ENCODE measurements at regions not wholly inside any gene's neighbourhood (a gene's known extent, or its start where the extent isn't known, plus 50 kb on each side); places are given as distances from the start of the nearest gene placed in this dataset.

DNA sequence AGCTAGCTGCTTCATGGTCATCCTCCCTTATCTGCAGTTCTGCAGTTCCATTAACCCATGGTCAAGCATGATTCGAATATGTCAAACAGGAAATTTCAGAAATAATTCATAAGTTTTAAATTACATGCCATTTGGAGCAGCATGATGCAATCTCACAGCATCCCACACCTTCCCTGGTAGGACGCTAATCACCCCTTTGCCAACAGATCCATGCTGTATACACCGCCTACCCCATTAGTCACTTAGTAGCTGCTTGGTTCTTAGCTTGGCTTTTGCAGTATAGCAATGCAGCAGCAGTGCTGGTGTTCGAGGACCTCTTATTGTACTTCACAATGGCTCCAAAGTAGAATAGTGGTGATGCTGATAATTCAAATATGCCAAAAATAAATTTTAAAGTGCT is 739.7 kb upstream of the CDH9 start:
- Histone ChIP-seq H2BK5ac (ENCODE audit: low read depth, low read length, poor library complexity) (no peak overlapping the region), H3K27ac (ENCODE audit: low read depth, low read length) (no peak overlapping the region), H3K23ac (ENCODE audit: low read length) (no peak overlapping the region), H3K9me3 (ENCODE audit: insufficient read depth, low read depth, low read length) (no peaks in the 10 kb centered on the region), H2BK12ac (ENCODE audit: low read length) (no peak overlapping the region), H3K79me1 (ENCODE audit: low read length) (no peaks in the 10 kb centered on the region), H3K4me2 (ENCODE audit: low read length) (no peak overlapping the region), H3K14ac (ENCODE audit: low read length) (no peak overlapping the region), H3K9ac (ENCODE audit: low read length) (no peak overlapping the region), H3K79me2 (ENCODE audit: control insufficient read depth, insufficient read depth, low read length, poor library complexity) (no peaks in the 10 kb centered on the region), H2AFZ (ENCODE audit: insufficient read depth, low read length, poor library complexity) (no peak overlapping the region), H3K4me1 (ENCODE audit: control insufficient read depth in 1 of 2, insufficient read depth in 2 of 2, low read length in 2 of 2) (no peaks in the 10 kb centered on the region), H3K4ac (ENCODE audit: low read depth, low read length) (no peak overlapping the region), H3K18ac (ENCODE audit: low read length) (no peak overlapping the region), H2BK120ac (ENCODE audit: insufficient read depth, low read length, poor library complexity) (no peak overlapping the region), H2AK5ac (ENCODE audit: low read length) (no peak overlapping the region), H4K12ac (ENCODE audit: low read depth, low read length) (no peak overlapping the region), H3K27me3 (ENCODE audit: insufficient read depth, low read length) (no peaks in the 10 kb centered on the region), H4K91ac (ENCODE audit: low read depth, low read length) (no peak overlapping the region), H3K36me3 (ENCODE audit: control insufficient read depth in 1 of 2, insufficient read depth in 2 of 2, low read length in 2 of 2) (no peaks in the 10 kb centered on the region), H3K4me3 (ENCODE audit: low read depth, low read length) (no peak overlapping the region), H4K8ac (ENCODE audit: low read depth, low read length) (no peak overlapping the region)
- DNase-seq, result no peak
- no CpG with 5 or more reads among the region's 4 CpGs for WGBS (ENCODE audit: extremely low coverage, insufficient coverage, insufficient read length)

DNA sequence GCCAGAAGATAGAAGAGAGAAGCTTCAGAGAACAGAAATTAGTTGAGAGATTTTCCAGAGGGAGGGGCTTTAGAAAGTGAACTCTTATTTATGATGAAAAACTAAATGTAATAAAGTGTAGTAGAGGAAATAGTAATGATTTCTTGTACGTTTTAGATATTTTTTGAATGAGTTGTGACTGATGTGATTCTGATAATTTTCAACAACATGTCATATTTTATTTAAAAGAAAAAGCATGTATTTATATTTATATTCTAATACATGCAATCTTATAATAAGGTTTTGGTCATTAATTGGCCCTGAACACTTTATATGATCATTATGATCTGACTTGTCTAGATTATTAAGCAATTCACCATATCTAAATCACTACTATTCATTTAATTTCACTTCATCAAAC is 735.2 kb upstream of the CDH9 start:
- H3K4me3 ChIP-seq (ENCODE audit: low read depth, low read length), result no peak overlapping the region
- no peaks in the 10 kb centered on the region for H3K79me1 ChIP-seq (ENCODE audit: low read length)
- no peaks in the 10 kb centered on the region for H3K36me3 ChIP-seq (ENCODE audit: control insufficient read depth in 1 of 2, insufficient read depth in 2 of 2, low read length in 2 of 2)
- H4K8ac ChIP-seq (ENCODE audit: low read depth, low read length), result no peak overlapping the region
- no peak for DNase-seq
- H2AFZ ChIP-seq (ENCODE audit: insufficient read depth, low read length, poor library complexity), result no peak overlapping the region
- no peak overlapping the region for H4K12ac ChIP-seq (ENCODE audit: low read depth, low read length)
- H3K4me1 ChIP-seq (ENCODE audit: control insufficient read depth in 1 of 2, insufficient read depth in 2 of 2, low read length in 2 of 2), result no peaks in the 10 kb centered on the region
- H3K9ac ChIP-seq (ENCODE audit: low read length), result no peak overlapping the region
- H3K79me2 ChIP-seq (ENCODE audit: control insufficient read depth, insufficient read depth, low read length, poor library complexity), result no peaks in the 10 kb centered on the region
- H3K4me2 ChIP-seq (ENCODE audit: low read length), result no peak overlapping the region
- no peak overlapping the region for H2BK120ac ChIP-seq (ENCODE audit: insufficient read depth, low read length, poor library complexity)
- no peaks in the 10 kb centered on the region for H3K9me3 ChIP-seq (ENCODE audit: insufficient read depth, low read depth, low read length)
- no peak overlapping the region for H3K18ac ChIP-seq (ENCODE audit: low read length)
- H4K91ac ChIP-seq (ENCODE audit: low read depth, low read length), result no peak overlapping the region
- H3K27me3 ChIP-seq (ENCODE audit: insufficient read depth, low read length), result no peaks in the 10 kb centered on the region
- H3K23ac ChIP-seq (ENCODE audit: low read length), result no peak overlapping the region
- no peak overlapping the region for H3K4ac ChIP-seq (ENCODE audit: low read depth, low read length)
- H3K27ac ChIP-seq (ENCODE audit: low read depth, low read length), result no peak overlapping the region
- no peak overlapping the region for H2BK12ac ChIP-seq (ENCODE audit: low read length)
- no peak overlapping the region for H3K14ac ChIP-seq (ENCODE audit: low read length)
- no peak overlapping the region for H2AK5ac ChIP-seq (ENCODE audit: low read length)
- 100% methylated on average over 1 of the region's 1 CpG for WGBS (ENCODE audit: extremely low coverage, insufficient coverage, insufficient read length)
- H2BK5ac ChIP-seq (ENCODE audit: low read depth, low read length, poor library complexity), result no peak overlapping the region

DNA sequence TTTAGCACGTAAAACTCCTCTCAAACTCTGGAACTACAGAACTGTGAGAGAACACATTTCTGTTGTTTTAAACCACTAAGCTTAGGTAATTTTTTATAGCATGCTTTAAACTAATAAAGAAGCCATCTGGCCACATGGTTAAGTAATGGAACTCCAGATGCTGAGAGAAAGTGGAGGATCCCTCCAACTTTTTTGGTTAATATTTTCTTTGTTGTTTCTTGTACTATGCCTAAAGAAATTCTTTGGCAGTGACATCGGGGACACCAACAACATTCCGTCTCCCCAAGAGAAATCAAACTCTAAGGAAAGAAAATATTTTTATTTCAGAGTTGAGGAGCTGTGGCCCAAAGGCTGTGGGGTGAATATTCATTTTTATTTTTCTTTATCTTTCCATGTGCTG is 734.8 kb upstream of the CDH9 start:
- Histone ChIP-seq H2AK5ac (ENCODE audit: low read length) (no peak overlapping the region), H4K8ac (ENCODE audit: low read depth, low read length) (no peak overlapping the region), H2BK12ac (ENCODE audit: low read length) (no peak overlapping the region), H2AFZ (ENCODE audit: insufficient read depth, low read length, poor library complexity) (no peak overlapping the region), H3K27ac (ENCODE audit: low read depth, low read length) (no peak overlapping the region), H3K4me2 (ENCODE audit: low read length) (no peak overlapping the region), H2BK5ac (ENCODE audit: low read depth, low read length, poor library complexity) (no peak overlapping the region), H3K4me1 (ENCODE audit: control insufficient read depth in 1 of 2, insufficient read depth in 2 of 2, low read length in 2 of 2) (no peaks in the 10 kb centered on the region), H4K91ac (ENCODE audit: low read depth, low read length) (no peak overlapping the region), H3K9me3 (ENCODE audit: insufficient read depth, low read depth, low read length) (no peaks in the 10 kb centered on the region), H3K23ac (ENCODE audit: low read length) (no peak overlapping the region), H3K14ac (ENCODE audit: low read length) (no peak overlapping the region), H3K18ac (ENCODE audit: low read length) (no peak overlapping the region), H3K4me3 (ENCODE audit: low read depth, low read length) (no peak overlapping the region), H2BK120ac (ENCODE audit: insufficient read depth, low read length, poor library complexity) (no peak overlapping the region), H3K4ac (ENCODE audit: low read depth, low read length) (no peak overlapping the region), H3K36me3 (ENCODE audit: control insufficient read depth in 1 of 2, insufficient read depth in 2 of 2, low read length in 2 of 2) (no peaks in the 10 kb centered on the region), H3K9ac (ENCODE audit: low read length) (no peak overlapping the region), H3K27me3 (ENCODE audit: insufficient read depth, low read length) (no peaks in the 10 kb centered on the region), H3K79me2 (ENCODE audit: control insufficient read depth, insufficient read depth, low read length, poor library complexity) (no peaks in the 10 kb centered on the region), H4K12ac (ENCODE audit: low read depth, low read length) (no peak overlapping the region), H3K79me1 (ENCODE audit: low read length) (no peaks in the 10 kb centered on the region)
- no CpG with 5 or more reads among the region's 3 CpGs for WGBS (ENCODE audit: extremely low coverage, insufficient coverage, insufficient read length)
- DNase-seq, result no peak

DNA sequence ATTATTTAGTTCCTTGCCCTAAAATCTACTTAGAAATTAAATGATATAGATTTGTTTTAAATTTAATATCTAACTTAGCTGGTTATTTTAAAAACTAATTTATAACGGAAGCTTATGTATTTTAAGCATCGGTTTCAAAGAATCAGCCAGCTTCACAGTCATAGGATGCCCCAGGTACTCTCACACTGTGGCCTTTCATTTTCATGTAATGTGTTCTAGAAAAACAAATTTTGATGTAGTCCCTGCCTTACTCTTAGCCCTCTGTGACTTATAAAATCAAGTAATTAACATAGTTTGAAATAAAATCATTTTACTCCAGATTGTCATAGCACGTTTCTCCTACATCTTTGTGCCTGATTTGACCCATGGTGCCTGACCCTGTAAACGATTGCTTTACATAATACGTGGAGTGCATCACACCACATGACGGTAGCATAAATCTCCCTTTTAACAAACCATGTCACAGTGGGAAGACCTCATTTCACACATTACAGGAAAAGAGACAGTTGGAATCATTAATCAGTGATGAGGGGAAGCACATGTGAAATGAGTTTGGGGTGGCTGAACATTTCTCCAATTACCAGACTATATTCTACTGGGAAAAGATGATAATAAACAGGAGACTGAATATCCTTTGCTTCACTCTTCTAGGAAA is 731.5 kb upstream of the CDH9 start:
- Histone ChIP-seq H2BK120ac (ENCODE audit: insufficient read depth, low read length, poor library complexity) (no peak overlapping the region), H4K12ac (ENCODE audit: low read depth, low read length) (no peak overlapping the region), H3K79me2 (ENCODE audit: control insufficient read depth, insufficient read depth, low read length, poor library complexity) (no peaks in the 10 kb centered on the region), H3K18ac (ENCODE audit: low read length) (no peak overlapping the region), H3K27ac (ENCODE audit: low read depth, low read length) (no peak overlapping the region), H3K23ac (ENCODE audit: low read length) (no peak overlapping the region), H3K27me3 (ENCODE audit: insufficient read depth, low read length) (no peaks in the 10 kb centered on the region), H2AFZ (ENCODE audit: insufficient read depth, low read length, poor library complexity) (no peak overlapping the region), H4K8ac (ENCODE audit: low read depth, low read length) (no peak overlapping the region), H3K36me3 (ENCODE audit: control insufficient read depth in 1 of 2, insufficient read depth in 2 of 2, low read length in 2 of 2) (no peaks in the 10 kb centered on the region), H3K4me3 (ENCODE audit: low read depth, low read length) (no peak overlapping the region), H3K4me2 (ENCODE audit: low read length) (no peak overlapping the region), H2BK5ac (ENCODE audit: low read depth, low read length, poor library complexity) (no peak overlapping the region), H3K4ac (ENCODE audit: low read depth, low read length) (no peak overlapping the region), H3K14ac (ENCODE audit: low read length) (no peak overlapping the region), H2AK5ac (ENCODE audit: low read length) (no peak overlapping the region), H3K9me3 (ENCODE audit: insufficient read depth, low read depth, low read length) (no peaks in the 10 kb centered on the region), H3K9ac (ENCODE audit: low read length) (no peak overlapping the region), H4K91ac (ENCODE audit: low read depth, low read length) (no peak overlapping the region), H3K4me1 (ENCODE audit: control insufficient read depth in 1 of 2, insufficient read depth in 2 of 2, low read length in 2 of 2) (no peaks in the 10 kb centered on the region), H2BK12ac (ENCODE audit: low read length) (no peak overlapping the region), H3K79me1 (ENCODE audit: low read length) (no peaks in the 10 kb centered on the region)
- no CpG with 5 or more reads among the region's 6 CpGs for WGBS (ENCODE audit: extremely low coverage, insufficient coverage, insufficient read length)
- DNase-seq, result no peak
